AG08396 (cell line): ENCODE measurements at regions not wholly inside any gene's neighbourhood (a gene's known extent, or its start where the extent isn't known, plus 50 kb on each side); places are given as distances from the start of the nearest gene placed in this dataset.
"Not testable (repeated sequence)": the region's sequence is repeated elsewhere in the genome, so short reads cannot be mapped to it uniquely, and the experiment has no call there.

Source experiments
- DNase-seq: peaks from one replicate; pipeline ENCODE4 v3.0.0; 2012; ENCODE audit warnings: low spot score, mixed read lengths

GRCh38 chr13:64684108-64684507 lies 2546.0 kb downstream of the PCDH9 start:
- DNase-seq = no peak

DNA sequence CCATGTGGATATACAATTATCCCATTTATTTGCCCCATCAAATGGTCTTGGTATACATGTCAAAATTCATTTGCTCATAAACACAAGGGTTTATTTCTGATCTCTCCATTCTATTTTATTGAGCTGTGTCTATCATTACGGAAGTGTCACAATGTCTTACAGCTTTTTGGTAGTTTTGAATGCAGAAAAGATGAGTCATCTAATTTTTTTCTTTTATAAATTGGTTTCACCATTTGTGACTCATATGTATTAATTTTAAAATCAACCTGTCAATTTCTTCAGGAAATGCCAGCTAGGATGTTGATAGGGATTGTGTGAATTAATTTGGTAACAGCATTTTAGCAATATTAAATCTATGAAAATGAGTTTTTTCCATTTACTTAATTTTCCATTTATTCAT lies 2549.4 kb downstream of the PCDH9 start:
- DNase-seq = no peak

DNA sequence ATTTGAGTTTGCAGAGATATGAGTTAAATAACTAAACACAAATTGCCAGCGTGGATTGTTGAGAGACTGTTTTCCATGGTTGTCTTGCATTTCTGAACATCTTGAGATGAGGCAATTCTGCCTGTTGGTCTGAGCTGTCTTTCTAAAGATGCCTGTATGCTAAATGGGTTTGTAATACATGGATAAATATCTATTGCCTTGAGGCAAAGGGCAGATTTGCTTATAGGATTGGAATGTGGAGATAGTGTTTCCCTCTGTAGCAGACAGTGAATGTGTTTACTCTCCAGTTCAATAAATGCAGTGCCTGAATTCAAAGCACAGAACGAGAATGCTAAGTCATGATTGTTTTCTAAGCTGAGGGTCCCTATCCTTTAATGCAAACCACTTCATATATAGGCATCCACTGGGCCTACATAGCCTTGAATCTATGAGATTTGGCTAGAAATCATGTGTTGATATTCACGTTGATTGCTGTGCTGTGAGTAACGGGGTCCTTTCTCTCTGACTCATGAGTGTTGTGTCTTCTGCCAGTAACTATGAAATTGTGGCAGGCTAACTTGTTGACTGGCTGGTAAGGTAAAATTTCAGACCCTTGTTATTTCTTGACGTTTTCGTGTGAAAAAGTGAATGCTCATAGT lies 2554.8 kb downstream of the PCDH9 start:
- DNase-seq = no peak

DNA sequence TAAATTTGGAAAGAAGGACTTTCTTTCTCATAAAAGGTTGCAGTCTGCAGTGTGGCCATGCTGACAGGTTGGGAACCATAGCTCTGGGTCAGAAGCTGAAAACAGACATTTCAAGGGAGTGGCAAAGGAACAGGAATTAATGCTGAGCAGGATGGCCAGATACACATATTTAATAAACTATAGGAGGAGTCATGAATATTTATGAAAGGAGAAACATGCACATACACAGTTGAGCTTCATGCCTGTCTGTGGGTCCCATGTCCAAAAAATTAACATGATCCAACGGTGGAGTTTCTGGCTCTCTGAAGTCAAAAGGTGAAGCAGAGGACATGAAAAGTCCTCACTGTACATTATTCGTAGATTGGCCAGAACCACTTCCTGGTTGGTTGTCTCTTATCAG lies 2556.0 kb downstream of the PCDH9 start:
- DNase-seq = no peak

GRCh38 chr13:64672751-64673150 lies 2557.4 kb downstream of the PCDH9 start:
- DNase-seq = no peak

- no peak for DNase-seq
These were observed 2567.1 kb downstream of the PCDH9 start for GRCh38 chr13:64662887-64663593.

DNA sequence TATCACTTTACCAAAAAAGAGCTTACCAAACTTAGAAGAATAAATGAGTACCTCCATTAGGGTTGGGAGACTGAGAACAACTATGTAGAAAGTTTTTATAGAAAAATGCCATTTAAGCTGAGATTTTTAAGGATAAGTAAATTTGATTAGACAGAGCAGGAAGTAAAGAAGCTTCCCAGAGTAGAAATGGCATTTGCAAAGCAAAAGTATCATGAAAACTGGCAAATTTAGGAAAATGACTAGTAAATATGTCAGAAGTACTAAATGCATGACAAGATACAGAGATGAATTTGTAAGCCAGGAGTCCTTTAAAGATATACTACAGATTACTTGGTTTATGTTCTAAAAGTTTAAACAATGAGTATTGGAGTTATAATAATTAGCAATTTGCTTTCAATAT lies 2581.8 kb downstream of the PCDH9 start:
- no peak for DNase-seq

DNA sequence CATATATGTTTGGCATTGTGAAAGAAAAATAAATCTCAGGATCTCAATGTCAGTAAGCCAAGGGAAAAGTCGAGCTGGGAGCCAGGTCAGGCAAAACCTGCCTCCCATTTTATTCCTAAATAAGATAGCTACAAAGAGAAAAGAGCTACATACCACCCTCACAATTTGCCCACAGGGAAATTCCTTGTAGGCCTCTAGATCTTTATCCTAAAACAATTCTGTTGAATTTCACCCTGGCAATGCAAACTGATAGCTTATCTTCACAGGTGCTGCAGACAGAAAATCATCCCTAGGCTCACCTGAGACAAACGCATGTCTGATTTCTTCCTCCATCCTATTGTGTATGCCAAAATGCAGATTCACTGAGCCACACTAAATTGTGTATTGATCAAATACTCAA lies 2587.1 kb downstream of the PCDH9 start:
- DNase-seq = no peak

DNA sequence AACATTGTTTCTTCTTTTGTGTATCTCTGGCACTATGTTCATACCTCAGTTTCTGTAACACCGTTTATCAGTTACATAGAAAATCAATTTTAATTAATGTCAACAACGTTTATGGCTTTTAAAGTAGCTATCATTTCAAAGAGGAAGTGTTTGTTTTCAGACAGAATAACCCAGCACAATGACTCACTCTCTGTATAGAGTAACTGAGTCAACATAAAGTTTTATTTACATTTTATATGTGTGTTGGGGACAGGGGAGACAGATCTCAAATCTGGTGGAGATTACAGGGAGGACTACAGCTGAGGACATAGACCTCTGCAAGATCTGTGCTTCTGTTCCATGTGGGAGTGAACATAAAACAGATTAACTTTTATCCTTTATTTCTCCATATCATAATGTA lies 2590.1 kb downstream of the PCDH9 start:
- no peak for DNase-seq

DNA sequence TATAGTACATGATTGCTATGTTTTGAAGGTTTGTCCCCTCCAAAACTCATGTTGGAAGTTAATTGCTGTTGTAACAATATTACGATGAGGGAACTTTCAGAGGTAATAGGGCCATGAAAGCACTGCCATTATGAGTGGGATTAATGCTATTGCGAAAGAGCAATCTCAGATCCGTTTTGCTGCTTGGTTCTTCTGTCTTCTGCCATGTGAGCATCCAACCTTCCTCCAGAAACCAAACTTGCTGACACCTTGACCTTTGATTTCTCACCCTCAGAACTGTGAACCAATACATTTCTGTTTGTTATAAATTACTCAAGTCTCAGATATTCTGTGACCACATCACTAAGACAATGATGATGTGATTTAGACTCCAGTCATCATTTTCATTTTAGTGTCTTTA lies 2590.9 kb downstream of the PCDH9 start:
- no peak for DNase-seq

DNA sequence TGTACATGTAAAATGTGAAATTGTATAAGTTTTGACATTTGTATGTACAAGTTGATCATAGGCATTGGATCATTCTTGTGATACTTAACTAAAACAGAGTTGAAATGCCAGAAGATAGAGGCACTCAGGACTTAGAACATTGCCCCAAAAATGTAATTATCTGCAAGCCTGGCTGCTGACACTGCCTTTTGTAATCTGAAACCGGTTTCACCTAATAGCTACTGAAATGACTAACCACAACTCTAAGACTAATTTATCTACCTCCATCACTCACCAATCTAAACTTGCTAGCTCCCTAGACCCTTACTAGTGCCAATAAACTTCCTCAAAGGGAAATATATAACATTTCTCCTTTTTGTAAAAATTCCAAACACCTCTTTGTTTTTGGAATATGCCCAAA lies 2596.2 kb downstream of the PCDH9 start:
- DNase-seq = no peak

DNA sequence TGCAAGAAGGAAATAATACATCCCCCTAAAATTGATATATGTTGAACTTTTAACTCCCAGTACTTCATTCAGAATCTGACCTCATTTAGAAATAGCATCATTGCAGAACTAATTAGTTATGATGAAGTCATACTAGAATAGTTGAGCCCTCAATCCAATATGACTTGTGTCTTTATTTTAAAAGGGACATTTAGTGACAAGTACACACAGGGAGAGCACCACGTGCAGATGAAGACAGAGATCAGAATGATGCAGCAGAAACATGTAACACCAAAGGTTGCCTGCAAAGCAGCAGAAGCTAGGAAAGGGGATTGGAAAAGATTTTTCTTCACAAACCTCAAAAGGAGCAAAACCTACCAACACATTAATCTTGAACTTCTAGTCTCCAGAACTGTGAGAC lies 2602.5 kb downstream of the PCDH9 start:
- DNase-seq = no peak

- no peak for DNase-seq
These were observed 2604.0 kb downstream of the PCDH9 start for GRCh38 chr13:64626105-64626504.

DNA sequence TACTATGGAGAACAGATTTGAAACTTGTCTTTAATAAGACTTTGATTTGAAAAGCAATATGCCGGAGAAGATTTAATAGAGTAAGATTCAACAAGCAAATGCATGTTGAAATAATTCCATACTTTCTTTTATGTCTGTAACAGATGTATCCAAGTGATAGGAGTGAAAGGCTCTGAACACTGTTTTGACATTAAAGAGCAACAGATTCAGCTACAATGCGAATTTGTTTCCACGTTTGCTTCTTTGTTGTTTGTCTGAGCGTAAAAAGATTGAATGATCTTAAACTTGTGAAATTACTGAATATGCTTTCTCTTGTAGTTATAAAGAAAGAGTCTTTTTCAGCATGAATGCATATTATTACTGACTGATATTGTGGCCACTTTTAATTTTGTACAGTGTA lies 2612.9 kb downstream of the PCDH9 start:
- no peak for DNase-seq

DNA sequence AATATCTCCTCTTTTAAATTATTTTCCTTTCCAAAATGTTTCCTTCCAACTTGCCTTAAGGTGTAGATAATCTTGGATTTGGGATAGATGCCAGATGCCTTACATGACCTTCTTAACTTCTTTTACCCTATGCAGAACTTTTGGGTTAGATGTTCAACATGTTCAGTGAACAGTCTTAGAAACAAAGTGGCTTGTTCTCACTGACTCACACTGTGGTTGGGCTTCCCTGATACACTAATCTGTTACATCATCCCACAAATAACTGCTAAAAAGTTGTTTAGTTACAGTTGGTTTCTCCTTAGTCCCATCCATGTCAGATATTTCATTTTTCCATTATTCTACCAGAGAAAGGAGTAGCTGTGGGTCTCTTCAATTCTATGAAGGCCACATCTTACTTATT lies 2638.2 kb downstream of the PCDH9 start:
- no peak for DNase-seq

DNA sequence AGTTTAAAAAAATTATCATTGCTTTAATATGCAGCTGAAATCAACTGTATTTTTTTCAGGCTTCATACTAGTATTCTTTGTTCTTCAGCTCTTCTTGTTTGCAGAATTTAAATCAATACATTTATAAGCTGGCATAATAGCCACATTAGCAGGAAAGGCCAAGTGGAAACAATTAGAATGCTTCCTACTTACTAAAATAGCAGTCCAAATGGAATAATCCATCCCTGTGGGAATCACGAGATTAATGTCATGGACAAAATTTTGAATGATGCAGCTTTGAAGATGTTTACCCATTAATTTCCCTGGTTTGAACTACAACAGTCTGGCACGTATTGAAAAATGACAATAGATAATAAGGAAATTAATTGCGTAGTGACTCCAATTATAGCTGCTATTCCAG lies 2650.8 kb downstream of the PCDH9 start:
- no peak for DNase-seq

DNA sequence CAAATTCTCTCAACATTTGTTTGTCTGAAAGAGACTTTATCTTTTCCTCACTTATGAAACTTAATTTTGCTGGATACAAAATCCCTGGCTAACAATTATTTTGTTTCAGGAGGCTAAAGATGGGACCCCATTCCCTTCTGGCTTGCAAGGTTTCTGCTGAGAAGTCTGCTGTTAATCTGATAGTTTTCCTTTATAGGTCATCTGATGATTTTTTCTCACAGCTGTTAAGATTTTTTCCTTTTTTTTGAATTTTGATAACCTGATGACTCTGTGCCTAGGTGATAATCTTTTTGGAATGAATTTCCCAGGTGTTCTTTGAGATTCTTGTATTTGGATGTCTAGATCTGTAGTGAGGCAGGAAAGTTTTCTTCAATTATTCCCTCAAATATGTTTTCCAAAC lies 2661.4 kb downstream of the PCDH9 start:
- DNase-seq = no peak

GRCh38 chr13:64558031-64558430 lies 2672.1 kb downstream of the PCDH9 start:
- DNase-seq = not testable (repeated sequence)

DNA sequence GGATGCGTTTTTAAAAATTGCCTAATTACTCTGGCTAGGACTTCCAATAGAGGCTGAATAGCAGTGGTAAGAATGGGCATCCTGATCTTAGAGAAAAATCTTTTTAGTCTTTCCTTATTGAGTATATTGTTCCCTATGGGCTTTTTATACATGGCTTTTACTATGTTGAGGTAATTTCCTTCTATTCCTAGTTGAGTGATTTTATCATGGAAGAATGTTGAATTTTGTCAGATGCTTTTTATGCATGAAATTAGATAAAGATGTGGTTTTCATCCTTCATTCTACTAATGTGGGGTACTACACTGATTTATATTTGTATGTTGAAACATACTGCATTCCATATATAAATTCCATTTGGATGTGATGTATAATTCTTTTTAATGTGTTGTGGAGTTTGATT lies 2673.8 kb downstream of the PCDH9 start:
- DNase-seq = no peak

GRCh38 chr13:64553411-64554129 lies 2676.6 kb downstream of the PCDH9 start:
- DNase-seq = no peak

DNA sequence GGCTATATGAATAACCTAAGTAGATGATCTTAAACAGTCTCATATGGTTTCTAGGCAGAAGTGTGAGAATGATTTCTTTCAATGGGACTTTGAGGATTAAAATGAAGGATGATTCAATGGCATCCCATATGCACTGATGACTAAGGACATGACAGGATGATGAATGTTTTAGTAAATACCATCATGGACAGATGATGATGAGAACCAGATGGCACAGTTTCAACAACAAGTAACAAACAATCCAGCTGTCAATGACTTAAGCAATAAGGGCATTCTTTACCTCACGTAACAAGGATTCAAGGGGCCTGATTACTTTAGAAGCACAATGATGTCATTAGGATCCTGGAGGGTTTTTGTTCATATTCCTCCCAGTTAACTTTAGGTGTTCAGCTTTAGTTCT lies 2678.4 kb downstream of the PCDH9 start:
- no peak for DNase-seq

GRCh38 chr13:64546371-64546770 lies 2683.8 kb downstream of the PCDH9 start:
- DNase-seq = no peak

DNA sequence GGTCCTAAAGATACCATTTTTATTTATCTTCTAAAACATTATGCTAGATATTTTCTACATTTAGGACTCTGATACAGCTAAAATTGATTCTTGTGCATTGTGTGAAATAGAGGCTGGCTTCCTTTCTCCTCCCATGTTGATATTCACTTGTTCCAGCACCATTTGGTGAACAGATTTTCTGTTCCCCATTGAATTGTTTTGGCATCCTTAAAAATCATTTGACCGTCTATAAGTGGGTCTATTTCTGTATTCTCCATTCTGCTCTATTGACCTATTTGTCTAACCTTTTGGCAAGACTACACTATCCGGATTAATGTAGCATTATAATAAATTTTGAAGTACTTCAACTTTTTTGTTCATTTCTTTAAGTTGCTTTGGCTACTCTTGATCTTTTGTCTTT lies 2689.2 kb downstream of the PCDH9 start:
- DNase-seq = no peak
